ENCODE measurements at regions not wholly inside any gene's neighbourhood (a gene's known extent, or its start where the extent isn't known, plus 50 kb on each side); places are given as distances from the start of the nearest gene placed in this dataset.

DNA sequence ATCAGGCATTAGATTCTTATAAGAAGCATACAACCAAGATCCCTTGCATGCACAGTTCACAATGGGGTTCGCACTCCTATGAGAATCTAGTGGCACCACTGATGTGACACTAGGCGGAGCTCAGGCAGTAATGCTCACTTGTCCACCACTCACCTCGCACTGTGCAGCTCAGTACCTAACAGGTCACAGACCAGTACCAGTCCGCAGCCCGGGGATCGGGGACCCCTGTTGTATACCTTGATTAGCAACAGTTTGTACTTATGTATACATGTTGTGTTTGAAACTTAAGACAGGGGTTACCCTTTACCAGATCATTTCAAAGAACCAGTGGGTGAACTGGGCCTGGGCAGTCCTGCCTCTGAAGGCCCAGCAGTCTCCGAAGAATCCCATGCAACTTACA is 103.7 kb downstream of the PMP22 start:
- DNase-seq = no peak
- Histone ChIP-seq H3K27ac (no peak overlapping the region), H3K9me3 (no peaks in the 10 kb centered on the region), H3K36me3 (no peaks in the 10 kb centered on the region), H3K4me3 (no peak overlapping the region), H3K4me1 (no peaks in the 10 kb centered on the region), H3K27me3 (no peaks in the 10 kb centered on the region)
- TF ChIP-seq CTCF (IDR thresholded peaks at IDR 0.05) (no peak), POLR2A (IDR thresholded peaks at IDR 0.05) (no peak)

DNA sequence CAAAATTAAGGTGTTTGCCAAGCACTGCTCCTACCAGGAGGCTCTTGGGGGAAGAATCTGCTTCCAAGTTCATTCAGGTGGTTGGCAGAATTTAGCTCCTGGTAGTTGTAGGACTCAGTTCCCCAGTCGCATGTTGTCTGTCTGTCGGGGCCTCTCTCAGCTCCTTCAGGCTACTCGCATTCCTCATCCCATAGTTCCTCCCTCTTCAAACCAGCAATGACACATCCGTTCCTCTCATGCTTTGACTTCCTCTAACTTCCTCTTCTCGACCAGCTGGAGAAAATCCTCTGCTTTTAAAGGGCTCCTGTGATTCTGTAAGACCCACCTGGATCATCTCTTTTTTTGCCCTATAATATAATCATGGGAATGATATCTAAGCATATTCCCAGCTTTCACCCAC is 108.1 kb downstream of the PMP22 start:
- TF ChIP-seq CTCF (IDR thresholded peaks at IDR 0.05) (no peak), POLR2A (IDR thresholded peaks at IDR 0.05) (no peak)
- Histone ChIP-seq H3K27me3 (no peaks in the 10 kb centered on the region), H3K4me3 (no peak overlapping the region), H3K9me3 (no peaks in the 10 kb centered on the region), H3K27ac (no peak overlapping the region), H3K36me3 (no peaks in the 10 kb centered on the region), H3K4me1 (no peaks in the 10 kb centered on the region)
- no peak for DNase-seq

GRCh38 chr17:15154618-15155017 is 110.5 kb downstream of the PMP22 start:
- H3K9me3 ChIP-seq = no peaks in the 10 kb centered on the region
- no peak for DNase-seq
- no peaks in the 10 kb centered on the region for H3K27me3 ChIP-seq
- TF ChIP-seq POLR2A (IDR thresholded peaks at IDR 0.05) (no peak), CTCF (IDR thresholded peaks at IDR 0.05) (no peak)
- no peaks in the 10 kb centered on the region for H3K36me3 ChIP-seq
- H3K4me1 ChIP-seq = no peaks in the 10 kb centered on the region
- no peak overlapping the region for H3K4me3 ChIP-seq
- no peak overlapping the region for H3K27ac ChIP-seq

DNA sequence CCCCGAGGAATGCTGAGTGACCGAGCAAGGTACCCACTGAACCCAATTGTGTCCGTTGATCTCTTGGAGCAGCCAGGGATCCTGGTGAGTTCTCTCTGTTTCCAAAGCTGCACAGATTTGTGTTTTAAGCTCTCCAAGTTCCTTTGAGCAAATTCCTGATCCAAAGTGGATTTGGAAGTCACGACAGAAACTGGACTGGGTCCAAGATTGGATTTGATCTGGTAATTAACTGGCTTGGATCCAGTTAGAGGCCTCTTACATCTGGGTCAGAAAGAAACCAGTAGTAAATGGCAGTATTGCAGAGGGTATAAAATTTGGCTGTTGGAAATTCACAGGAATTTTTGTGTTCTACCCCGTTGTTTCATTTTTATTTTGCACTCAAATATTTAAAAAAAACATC is 119.5 kb downstream of the PMP22 start:
- no peaks in the 10 kb centered on the region for H3K27me3 ChIP-seq
- H3K4me1 ChIP-seq = no peaks in the 10 kb centered on the region
- no peak overlapping the region for H3K4me3 ChIP-seq
- no peak overlapping the region for H3K27ac ChIP-seq
- DNase-seq = no peak
- H3K9me3 ChIP-seq = no peaks in the 10 kb centered on the region
- no peaks in the 10 kb centered on the region for H3K36me3 ChIP-seq
- TF ChIP-seq CTCF (IDR thresholded peaks at IDR 0.05) (no peak), POLR2A (IDR thresholded peaks at IDR 0.05) (no peak)

GRCh38 chr17:15143524-15143923 is 121.6 kb downstream of the PMP22 start:
- H3K36me3 ChIP-seq = no peaks in the 10 kb centered on the region
- H3K4me3 ChIP-seq = no peak overlapping the region
- H3K27ac ChIP-seq = no peak overlapping the region
- no peaks in the 10 kb centered on the region for H3K9me3 ChIP-seq
- TF ChIP-seq CTCF (IDR thresholded peaks at IDR 0.05) (no peak), POLR2A (IDR thresholded peaks at IDR 0.05) (no peak)
- DNase-seq = no peak
- no peaks in the 10 kb centered on the region for H3K4me1 ChIP-seq
- no peaks in the 10 kb centered on the region for H3K27me3 ChIP-seq

GRCh38 chr17:15134363-15134762 is 130.8 kb downstream of the PMP22 start:
- TF ChIP-seq CTCF (IDR thresholded peaks at IDR 0.05) = no peak
- TF ChIP-seq POLR2A (IDR thresholded peaks at IDR 0.05) = no peak
- Histone ChIP-seq H3K27ac (no peak overlapping the region), H3K4me1 (no peaks in the 10 kb centered on the region), H3K9me3 (no peaks in the 10 kb centered on the region), H3K4me3 (no peak overlapping the region), H3K36me3 (no peaks in the 10 kb centered on the region), H3K27me3 (no peaks in the 10 kb centered on the region)
- no peak for DNase-seq

All from Peyer's patch (tissue), 4 donors.